MM.1S (cell line): ENCODE measurements at regions not wholly inside any gene's neighbourhood (a gene's known extent, or its start where the extent isn't known, plus 50 kb on each side); places are given as distances from the start of the nearest gene placed in this dataset.

Experiments used
- EZH2 ChIP-seq: fragments of 300-600 bp; sonication (generic); optimal IDR thresholded peaks from 2 replicates; pipeline ENCODE3; 2017; ENCODE audit warnings: low read depth, mild to moderate bottlenecking, antibody characterized with exemption, low read length, mixed read lengths
- EZH2phosphoT487 ChIP-seq: fragments of 300-600 bp; sonication (generic); IDR thresholded peaks from 2 replicates; pipeline ENCODE4 v1.6.1; 2018; ENCODE audit warnings: antibody characterized with exemption, low read length
- TF ChIP-seq, protein P1 (sequence below): fragments of 300-600 bp; sonication (generic); IDR thresholded peaks from 2 replicates; pipeline ENCODE4 v1.5.1; 2016; ENCODE audit warnings: antibody characterized with exemption, low read length, mixed read lengths

DNA sequence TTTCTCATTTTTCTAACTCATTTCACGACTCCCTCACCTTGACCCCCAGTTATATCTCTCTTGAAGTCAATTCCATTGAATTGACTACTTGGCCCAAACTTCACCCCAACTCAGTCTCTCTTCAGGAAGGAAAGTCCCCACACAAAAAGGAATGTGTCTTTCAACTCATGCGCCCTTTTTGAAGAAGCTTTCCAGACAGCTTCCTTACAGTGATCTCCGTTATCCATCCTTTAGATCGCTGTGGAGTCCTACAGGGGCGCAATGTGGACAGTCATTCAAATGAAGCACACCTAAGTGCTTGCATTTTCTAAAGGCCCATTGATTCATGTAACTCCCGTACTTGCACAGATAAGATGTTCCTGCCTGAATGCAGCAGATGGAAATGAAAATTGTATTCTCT lies 101.1 kb upstream of the VPREB1 start:
- TF ChIP-seq, protein P1, sequence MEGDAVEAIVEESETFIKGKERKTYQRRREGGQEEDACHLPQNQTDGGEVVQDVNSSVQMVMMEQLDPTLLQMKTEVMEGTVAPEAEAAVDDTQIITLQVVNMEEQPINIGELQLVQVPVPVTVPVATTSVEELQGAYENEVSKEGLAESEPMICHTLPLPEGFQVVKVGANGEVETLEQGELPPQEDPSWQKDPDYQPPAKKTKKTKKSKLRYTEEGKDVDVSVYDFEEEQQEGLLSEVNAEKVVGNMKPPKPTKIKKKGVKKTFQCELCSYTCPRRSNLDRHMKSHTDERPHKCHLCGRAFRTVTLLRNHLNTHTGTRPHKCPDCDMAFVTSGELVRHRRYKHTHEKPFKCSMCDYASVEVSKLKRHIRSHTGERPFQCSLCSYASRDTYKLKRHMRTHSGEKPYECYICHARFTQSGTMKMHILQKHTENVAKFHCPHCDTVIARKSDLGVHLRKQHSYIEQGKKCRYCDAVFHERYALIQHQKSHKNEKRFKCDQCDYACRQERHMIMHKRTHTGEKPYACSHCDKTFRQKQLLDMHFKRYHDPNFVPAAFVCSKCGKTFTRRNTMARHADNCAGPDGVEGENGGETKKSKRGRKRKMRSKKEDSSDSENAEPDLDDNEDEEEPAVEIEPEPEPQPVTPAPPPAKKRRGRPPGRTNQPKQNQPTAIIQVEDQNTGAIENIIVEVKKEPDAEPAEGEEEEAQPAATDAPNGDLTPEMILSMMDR, result no peak
- TF ChIP-seq EZH2 (no peak), EZH2phosphoT487 (no peak)
